T-cell (primary cell): ENCODE measurements at regions not wholly inside any gene's neighbourhood (a gene's known extent, or its start where the extent isn't known, plus 50 kb on each side); places are given as distances from the start of the nearest gene placed in this dataset.

ENCODE experiments used
- ATAC-seq, 4 experiments: fragments of 200-7000 bp in 3 of 4; fragments of 150-1000 bp in 1 of 4; cut with Tn5 transposase; replicated peaks in 1 of 4; 1 replicate in 3 of 4; 2 replicates in 1 of 4; pipeline ENCODE4 v1.10.0; 2021; ENCODE audit warnings: moderate library complexity in 3 of 4, mild to moderate bottlenecking in 2 of 4, moderate number of reproducible peaks in 1 of 4
- CTCF ChIA-PET, 2 donors: fragments of 300-600 bp; sonication (Branson Sonifier 250); formaldehyde crosslinking; loops; one replicate each; lab custom pipeline; 2022; ENCODE audit warnings: antibody characterized with exemption in 2 of 2; lab: Charles Lee
- POLR2A ChIA-PET, 2 donors: fragments of 300-600 bp; sonication (Branson Sonifier 250); formaldehyde crosslinking; loops; one replicate each; lab custom pipeline; 2022; ENCODE audit warnings: antibody characterized with exemption in 2 of 2; lab: Charles Lee
- DNase-seq, 35 experiments: peaks; one replicate each; pipeline versions ENCODE4 v3.0.0 to v3.0.0-alpha.2; 2013 to 2023
- H3K27ac ChIP-seq: one replicate; pipeline ENCODE4 v1.5.1; 2013; ENCODE audit warnings: low read length
- H3K27me3 ChIP-seq, 2 experiments: replicated peaks in 1 of 2; 1 replicate in 1 of 2; 2 replicates in 1 of 2; pipeline versions ENCODE4 v1.6.1 to v1.7.0; 2013; ENCODE audit warnings: low read length in 1 of 2, mixed read lengths in 1 of 2; ENCODE audit not compliant: control insufficient read depth in 2 of 2, insufficient read depth in 2 of 2; ENCODE audit errors: extremely low read depth in 1 of 2
- H3K36me3 ChIP-seq, 2 donors: 1 replicate in 1 of 2; 2 replicates in 1 of 2; pipeline versions ENCODE4 v1.6.1 to v1.7.0; 2013; ENCODE audit warnings: low read length in 1 of 2; ENCODE audit not compliant: control insufficient read depth in 2 of 2, insufficient read depth in 1 of 2; ENCODE audit errors: extremely low read depth in 1 of 2
- H3K4me1 ChIP-seq, 2 experiments: 1 replicate in 1 of 2; 2 replicates in 1 of 2; pipeline versions ENCODE4 v1.6.1 to v1.7.0; 2013; ENCODE audit warnings: low read length in 2 of 2, mixed read lengths in 1 of 2; ENCODE audit not compliant: insufficient read depth in 2 of 2, control insufficient read depth in 1 of 2; ENCODE audit errors: extremely low read depth in 1 of 2
- H3K4me3 ChIP-seq, 2 donors: 1 replicate in 1 of 2; 2 replicates in 1 of 2; pipeline versions ENCODE4 v1.5.1 to v1.7.0; 2013; ENCODE audit warnings: mild to moderate bottlenecking in 2 of 2, low read length in 1 of 2, moderate library complexity in 1 of 2; ENCODE audit not compliant: control insufficient read depth in 1 of 2; ENCODE audit errors: extremely low read depth in 1 of 2
- H3K9me3 ChIP-seq: 2 replicates; pipeline ENCODE4 v1.7.0; 2013
- H3K27ac Mint-ChIP-seq, 2 donors: one replicate each; pipeline ENCODE4 v1.8.0; 2020 to 2021; ENCODE audit warnings: mild to moderate bottlenecking in 2 of 2, mixed read lengths in 2 of 2
- H3K27me3 Mint-ChIP-seq, 2 donors: one replicate each; pipeline ENCODE4 v1.8.0; 2021 to 2022; ENCODE audit warnings: mixed read lengths in 2 of 2
- H3K36me3 Mint-ChIP-seq: one replicate; pipeline ENCODE4 v1.8.0; 2021; ENCODE audit warnings: mixed read lengths
- H3K4me1 Mint-ChIP-seq, 3 donors: one replicate each; pipeline ENCODE4 v1.8.0; 2020 to 2022; ENCODE audit warnings: mixed read lengths in 3 of 3, mild to moderate bottlenecking in 1 of 3
- H3K4me3 Mint-ChIP-seq, 3 donors: one replicate each; pipeline ENCODE4 v1.8.0; 2020 to 2022; ENCODE audit warnings: mild to moderate bottlenecking in 3 of 3, mixed read lengths in 3 of 3, moderate library complexity in 3 of 3
- H3K9me3 Mint-ChIP-seq, 3 donors: one replicate each; pipeline ENCODE4 v1.8.0; 2020 to 2022; ENCODE audit warnings: mixed read lengths in 3 of 3
- WGBS: methylation state at CpG from one replicate; pipeline ENCODE4 v1.1.5; 2013; ENCODE audit warnings: missing lambda C conversion rate; ENCODE audit not compliant: insufficient coverage; 5-methylcytosine and 5-hydroxymethylcytosine counted together

DNA sequence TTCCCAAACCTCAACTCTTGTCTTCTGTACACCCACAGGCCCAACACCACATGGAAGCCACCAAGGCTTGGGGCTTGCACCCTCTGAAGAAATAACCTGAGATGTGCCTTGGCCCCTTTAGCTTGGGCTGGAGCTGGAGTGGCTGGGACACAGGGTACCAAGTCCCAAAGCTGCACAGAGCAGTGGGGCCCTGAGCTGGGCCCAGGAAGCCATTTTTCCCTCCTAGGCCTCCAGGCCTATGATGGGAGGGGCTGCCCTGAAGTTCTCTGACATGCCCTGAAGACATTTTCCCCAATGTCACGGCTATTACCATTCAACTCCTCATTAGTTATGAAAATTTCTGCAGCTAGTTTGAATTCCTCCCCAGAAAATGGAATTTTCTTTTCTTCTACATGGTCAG is 163.2 kb upstream of the ARID1B start:
- WGBS: 71% methylated on average over 1 of the region's 1 CpG
- Histone ChIP-seq H3K4me3 (no peak overlapping the region), H3K9me3 (peaks cover 2% of the 10 kb centered on the region), H3K4me1 (no peaks in the 10 kb centered on the region), H3K36me3 (no peaks in the 10 kb centered on the region), H3K27ac (no peak overlapping the region), H3K27me3 (peaks cover 0 to 4% of the 10 kb centered on the region in 2 experiments)
- Mint-ChIP-seq H3K27me3 (peaks cover 0 to 2% of the 10 kb centered on the region in 2 donors), H3K9me3 (peaks cover 11 to 30% (median 21%) of the 10 kb centered on the region in 3 donors), H3K4me3 (no peak overlapping the region), H3K4me1 (no peaks in the 10 kb centered on the region), H3K36me3 (no peaks in the 10 kb centered on the region), H3K27ac (no peak overlapping the region)
- ChIA-PET CTCF (no interaction called here), POLR2A (no interaction called here)
- DNase-seq (no peak), ATAC-seq (no peak)

- ATAC-seq (no peak), DNase-seq (no peak)
- Mint-ChIP-seq H3K27me3 (peaks cover 0 to 5% of the 10 kb centered on the region in 2 donors), H3K4me3 (no peak overlapping the region), H3K4me1 (no peaks in the 10 kb centered on the region), H3K27ac (no peak overlapping the region), H3K36me3 (no peaks in the 10 kb centered on the region), H3K9me3 (peaks cover 11 to 30% (median 21%) of the 10 kb centered on the region in 3 donors)
- ChIA-PET POLR2A (no interaction called here), CTCF (no interaction called here)
- Histone ChIP-seq H3K36me3 (no peaks in the 10 kb centered on the region), H3K4me3 (no peak overlapping the region), H3K4me1 (no peaks in the 10 kb centered on the region), H3K9me3 (peaks cover 2% of the 10 kb centered on the region), H3K27ac (no peak overlapping the region), H3K27me3 (peaks cover 0 to 2% of the 10 kb centered on the region in 2 experiments)
Measured at GRCh38 chr6:156612361-156612760, 164.8 kb upstream of the ARID1B start.

DNA sequence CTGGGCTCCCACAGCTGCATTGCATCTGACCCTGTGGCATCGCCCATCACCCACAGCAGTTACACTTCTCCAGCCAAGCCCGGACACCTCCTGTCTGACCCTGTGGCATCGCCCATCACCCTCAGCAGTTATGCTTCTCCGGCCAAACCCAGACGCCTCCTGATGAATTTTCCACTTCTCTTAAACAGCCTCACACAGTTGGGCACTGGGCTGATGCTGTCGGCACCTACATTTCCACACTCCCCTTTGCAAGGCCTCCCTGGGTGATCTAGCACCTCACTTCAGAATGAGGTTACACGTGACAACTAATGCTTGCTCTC is 175.2 kb upstream of the ARID1B start:
- H3K27ac Mint-ChIP-seq: no peak overlapping the region
- WGBS: 66% methylated on average over 6 of the region's 7 CpGs
- Histone ChIP-seq H3K4me3 (no peak overlapping the region), H3K4me1 (no peaks in the 10 kb centered on the region), H3K9me3 (no peaks in the 10 kb centered on the region), H3K27me3 (peaks cover 0 to 25% of the 10 kb centered on the region in 2 experiments), H3K36me3 (no peaks in the 10 kb centered on the region), H3K27ac (no peak overlapping the region)
- peaks cover 3 to 7% (median 6%) of the 10 kb centered on the region in 3 donors for H3K9me3 Mint-ChIP-seq
- CTCF ChIA-PET: no interaction called here
- DNase-seq (no peak), ATAC-seq (no peak)
- H3K4me3 Mint-ChIP-seq: no peak overlapping the region
- POLR2A ChIA-PET: no interaction called here
- H3K4me1 Mint-ChIP-seq: no peaks in the 10 kb centered on the region
- H3K36me3 Mint-ChIP-seq: no peaks in the 10 kb centered on the region
- H3K27me3 Mint-ChIP-seq: peaks cover 11 to 29% of the 10 kb centered on the region in 2 donors

- Mint-ChIP-seq H3K36me3 (no peaks in the 10 kb centered on the region), H3K4me3 (no peak overlapping the region), H3K9me3 (peaks cover 3 to 7% (median 6%) of the 10 kb centered on the region in 3 donors), H3K4me1 (no peaks in the 10 kb centered on the region), H3K27ac (no peak overlapping the region), H3K27me3 (peaks cover 7 to 25% of the 10 kb centered on the region in 2 donors)
- Histone ChIP-seq H3K4me1 (no peaks in the 10 kb centered on the region), H3K36me3 (no peaks in the 10 kb centered on the region), H3K4me3 (no peak overlapping the region), H3K27me3 (peaks cover 0 to 25% of the 10 kb centered on the region in 2 experiments), H3K9me3 (no peaks in the 10 kb centered on the region), H3K27ac (no peak overlapping the region)
- no peak for ATAC-seq
- no peak for DNase-seq
- POLR2A ChIA-PET: no interaction called here
- WGBS: 87% methylated on average over 12 of the region's 17 CpGs
- CTCF ChIA-PET: no interaction called here
Measured at GRCh38 chr6:156601152-156602065, 175.8 kb upstream of the ARID1B start.

- H3K27me3 Mint-ChIP-seq: peaks cover 7 to 23% of the 10 kb centered on the region in 2 donors
- H3K4me3 ChIP-seq: no peak overlapping the region
- no peak overlapping the region for H3K4me3 Mint-ChIP-seq
- ATAC-seq: no peak
- H3K36me3 Mint-ChIP-seq: no peaks in the 10 kb centered on the region
- 96% methylated on average over 5 of the region's 9 CpGs for WGBS
- H3K9me3 ChIP-seq: no peaks in the 10 kb centered on the region
- no peak overlapping the region for H3K27ac ChIP-seq
- H3K4me1 ChIP-seq: no peaks in the 10 kb centered on the region
- ChIA-PET CTCF (no interaction called here), POLR2A (no interaction called here)
- H3K36me3 ChIP-seq: no peaks in the 10 kb centered on the region
- H3K9me3 Mint-ChIP-seq: peaks cover 3 to 6% (median 4%) of the 10 kb centered on the region in 3 donors
- no peak overlapping the region for H3K27ac Mint-ChIP-seq
- DNase-seq: no peak
- no peaks in the 10 kb centered on the region for H3K4me1 Mint-ChIP-seq
- peaks cover 0 to 25% of the 10 kb centered on the region in 2 experiments for H3K27me3 ChIP-seq
Measured at GRCh38 chr6:156600678-156601077, 176.5 kb upstream of the ARID1B start.

GRCh38 chr6:156599978-156600590 is 177.1 kb upstream of the ARID1B start:
- no peaks in the 10 kb centered on the region for H3K4me1 ChIP-seq
- DNase-seq (no peak), ATAC-seq (no peak)
- Mint-ChIP-seq H3K27ac (no peak overlapping the region), H3K27me3 (peaks cover 7 to 22% of the 10 kb centered on the region in 2 donors), H3K4me1 (no peaks in the 10 kb centered on the region), H3K4me3 (no peak overlapping the region), H3K9me3 (peaks cover 3 to 6% (median 4%) of the 10 kb centered on the region in 3 donors), H3K36me3 (no peaks in the 10 kb centered on the region)
- H3K27me3 ChIP-seq: peaks cover 0 to 24% of the 10 kb centered on the region in 2 experiments
- H3K9me3 ChIP-seq: no peaks in the 10 kb centered on the region
- CTCF ChIA-PET: no interaction called here
- H3K36me3 ChIP-seq: no peaks in the 10 kb centered on the region
- no peak overlapping the region for H3K27ac ChIP-seq
- H3K4me3 ChIP-seq: no peak overlapping the region
- 76% methylated on average over 3 of the region's 5 CpGs for WGBS
- POLR2A ChIA-PET: no interaction called here
